ENCODE measurements at regions not wholly inside any gene's neighbourhood (a gene's known extent, or its start where the extent isn't known, plus 50 kb on each side); places are given as distances from the start of the nearest gene placed in this dataset.

DNA sequence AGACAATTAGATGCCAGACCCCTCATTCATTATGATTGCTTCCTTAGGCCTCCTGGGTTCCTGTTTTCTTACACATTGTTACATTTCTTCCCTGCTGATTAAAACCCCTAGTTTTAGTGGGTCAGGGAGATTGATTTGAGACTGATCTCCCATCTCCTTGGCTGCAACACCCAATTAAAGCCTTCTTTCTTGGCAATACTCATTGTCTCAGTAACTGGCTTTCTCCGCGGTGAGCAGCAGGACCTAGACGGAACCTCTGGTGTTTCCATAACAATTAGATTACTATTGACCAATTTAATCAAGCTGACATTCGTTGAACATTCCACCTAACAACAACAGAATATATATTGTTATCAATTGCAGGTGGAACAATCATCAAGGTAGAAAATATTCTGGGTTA, 1676.4 kb upstream of the SLC39A10 start (continued):
- no peak for TF ChIP-seq SP1 (IDR thresholded peaks at IDR 0.05; ENCODE audit: low read depth, low read length)
- TF ChIP-seq BMI1 (IDR thresholded peaks at IDR 0.05; ENCODE audit: borderline replicate concordance) = no peak
- no peak for TF ChIP-seq BHLHE40 (IDR thresholded peaks at IDR 0.05; ENCODE audit: borderline replicate concordance in 1 of 2, low read depth in 2 of 2, low read length in 1 of 2)
- TF ChIP-seq, protein P1, sequence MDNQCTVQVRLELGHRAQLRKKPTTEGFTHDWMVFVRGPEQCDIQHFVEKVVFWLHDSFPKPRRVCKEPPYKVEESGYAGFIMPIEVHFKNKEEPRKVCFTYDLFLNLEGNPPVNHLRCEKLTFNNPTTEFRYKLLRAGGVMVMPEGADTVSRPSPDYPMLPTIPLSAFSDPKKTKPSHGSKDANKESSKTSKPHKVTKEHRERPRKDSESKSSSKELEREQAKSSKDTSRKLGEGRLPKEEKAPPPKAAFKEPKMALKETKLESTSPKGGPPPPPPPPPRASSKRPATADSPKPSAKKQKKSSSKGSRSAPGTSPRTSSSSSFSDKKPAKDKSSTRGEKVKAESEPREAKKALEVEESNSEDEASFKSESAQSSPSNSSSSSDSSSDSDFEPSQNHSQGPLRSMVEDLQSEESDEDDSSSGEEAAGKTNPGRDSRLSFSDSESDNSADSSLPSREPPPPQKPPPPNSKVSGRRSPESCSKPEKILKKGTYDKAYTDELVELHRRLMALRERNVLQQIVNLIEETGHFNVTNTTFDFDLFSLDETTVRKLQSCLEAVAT (IDR thresholded peaks at IDR 0.05) = no peak
- TF ChIP-seq USF2 (IDR thresholded peaks at IDR 0.05; ENCODE audit: borderline replicate concordance, low read depth, low read length) = no peak
- TF ChIP-seq CHD2 (IDR thresholded peaks at IDR 0.05; ENCODE audit: borderline replicate concordance, low read depth, low read length) = no peak

GRCh38 chr2:193973781-193974180, 1683.2 kb upstream of the SLC39A10 start:
- no peak for FAIRE-seq
- Histone ChIP-seq H3K27me3 (replicated peaks in 1 of 2; ENCODE audit: control insufficient read depth in 2 of 2, insufficient read depth in 2 of 2, low read length in 1 of 2) (no peaks in the 10 kb centered on the region), H3K9me3 (replicated peaks; ENCODE audit: control insufficient read depth, insufficient read depth, low read length) (no peaks in the 10 kb centered on the region), H3K4me3 (no peak overlapping the region), H3K27ac (ENCODE audit: control insufficient read depth, insufficient read depth) (no peak overlapping the region), H3K79me2 (ENCODE audit: control insufficient read depth, insufficient read depth, low read length) (no peaks in the 10 kb centered on the region), H3K4me2 (ENCODE audit: control insufficient read depth, insufficient read depth) (no peak overlapping the region), H3K4me1 (ENCODE audit: control insufficient read depth, insufficient read depth, low read length) (no peaks in the 10 kb centered on the region), H3K9ac (ENCODE audit: control insufficient read depth, insufficient read depth, low read length) (no peak overlapping the region), H3K36me3 (ENCODE audit: control insufficient read depth in 2 of 2, insufficient read depth in 2 of 2, low read length in 1 of 2) (no peaks in the 10 kb centered on the region), H4K20me1 (ENCODE audit: control insufficient read depth, insufficient read depth) (no peaks in the 10 kb centered on the region), H2AFZ (ENCODE audit: control insufficient read depth, low read depth, low read length) (no peak overlapping the region)
- ChIA-PET POLR2A (no interaction called here), SMC1A (ENCODE audit: uncharacterized antibody, unreplicated experiment) (interaction anchor here (1.1 to 1.3 kb wide), 3 partner anchors 10 to 533 kb away, joined by 3 to 4 read pairs (median 3); no protein-coding TSS in a partner anchor), CTCF (no interaction called here), RAD21 (ENCODE audit: unreplicated experiment) (interaction anchor here (1.6 kb wide), 1 partner anchor 11 kb away, joined by 4 read pairs; no protein-coding TSS in a partner anchor)
- ATAC-seq = no peak
- in situ Hi-C loops (cut with MboI) = no loop called here
- intact Hi-C loops (cut with micrococcal nuclease; ENCODE audit: unreplicated experiment) = no loop called here
- 9% methylated on average over 6 of the region's 6 CpGs for WGBS (ENCODE audit: insufficient coverage, insufficient replicate concordance, low lambda C conversion rate, missing lambda C conversion rate)
- DNase-seq (ENCODE audit: low read depth, low spot score) = no peak
- no TSS peak for BruUV-seq (replicated peaks)
- TF ChIP-seq NKRF (conservative IDR thresholded peaks at IDR 0.05) = no peak
- TF ChIP-seq, protein P2, sequence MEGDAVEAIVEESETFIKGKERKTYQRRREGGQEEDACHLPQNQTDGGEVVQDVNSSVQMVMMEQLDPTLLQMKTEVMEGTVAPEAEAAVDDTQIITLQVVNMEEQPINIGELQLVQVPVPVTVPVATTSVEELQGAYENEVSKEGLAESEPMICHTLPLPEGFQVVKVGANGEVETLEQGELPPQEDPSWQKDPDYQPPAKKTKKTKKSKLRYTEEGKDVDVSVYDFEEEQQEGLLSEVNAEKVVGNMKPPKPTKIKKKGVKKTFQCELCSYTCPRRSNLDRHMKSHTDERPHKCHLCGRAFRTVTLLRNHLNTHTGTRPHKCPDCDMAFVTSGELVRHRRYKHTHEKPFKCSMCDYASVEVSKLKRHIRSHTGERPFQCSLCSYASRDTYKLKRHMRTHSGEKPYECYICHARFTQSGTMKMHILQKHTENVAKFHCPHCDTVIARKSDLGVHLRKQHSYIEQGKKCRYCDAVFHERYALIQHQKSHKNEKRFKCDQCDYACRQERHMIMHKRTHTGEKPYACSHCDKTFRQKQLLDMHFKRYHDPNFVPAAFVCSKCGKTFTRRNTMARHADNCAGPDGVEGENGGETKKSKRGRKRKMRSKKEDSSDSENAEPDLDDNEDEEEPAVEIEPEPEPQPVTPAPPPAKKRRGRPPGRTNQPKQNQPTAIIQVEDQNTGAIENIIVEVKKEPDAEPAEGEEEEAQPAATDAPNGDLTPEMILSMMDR (IDR thresholded peaks at IDR 0.05 in 2 of 3, conservative IDR thresholded peaks at IDR 0.05 in 1 of 3; ENCODE audit: control insufficient read depth in 2 of 3, extremely low read depth in 1 of 3, insufficient read depth in 1 of 3, low read depth in 3 of 3, low read length in 3 of 3) = no peak
- no peak for TF ChIP-seq SMAD5 (IDR thresholded peaks at IDR 0.05; ENCODE audit: low read depth)
- no peak for TF ChIP-seq E2F4 (IDR thresholded peaks at IDR 0.05; ENCODE audit: low read depth, low read length)
- no peak for TF ChIP-seq TCF12 (IDR thresholded peaks at IDR 0.05; ENCODE audit: low read depth, low read length)
- TF ChIP-seq YY1 (IDR thresholded peaks at IDR 0.05; ENCODE audit: low read depth, low read length) = no peak
- TF ChIP-seq TCF3 (IDR thresholded peaks at IDR 0.05; ENCODE audit: borderline replicate concordance, insufficient read depth, low read depth, low read length) = no peak
- no peak for TF ChIP-seq POLR2A (IDR thresholded peaks at IDR 0.05; ENCODE audit: low read depth, low read length)
- TF ChIP-seq ASH2L (IDR thresholded peaks at IDR 0.05; ENCODE audit: borderline replicate concordance, low read depth) = no peak
- no peak for TF ChIP-seq PAX8 (IDR thresholded peaks at IDR 0.05)
- TF ChIP-seq MYC (IDR thresholded peaks at IDR 0.05; ENCODE audit: insufficient read depth, insufficient read length, insufficient replicate concordance, low read length, severe bottlenecking) = no peak

Data from GM12878 (cell line).